Kidney epithelial cell (primary cell): ENCODE measurements at regions not wholly inside any gene's neighbourhood (a gene's known extent, or its start where the extent isn't known, plus 50 kb on each side); places are given as distances from the start of the nearest gene placed in this dataset.

Experiments
- DNase-seq: peaks from one replicate; pipeline ENCODE4 v3.0.0-alpha.2; 2010; ENCODE audit warnings: low read depth
- H3K27me3 ChIP-seq: 2 replicates; pipeline ENCODE4 v1.6.0; 2011; ENCODE audit warnings: low read length; ENCODE audit not compliant: control insufficient read depth, insufficient read depth
- H3K36me3 ChIP-seq: 2 replicates; pipeline ENCODE4 v1.5.1; 2011; ENCODE audit warnings: low read length; ENCODE audit not compliant: control insufficient read depth, insufficient read depth
- H3K4me3 ChIP-seq: 2 replicates; pipeline ENCODE4 v1.5.1; 2011; ENCODE audit warnings: low read depth, mild to moderate bottlenecking, control low read depth, low read length
- CTCF ChIP-seq: IDR thresholded peaks from 2 replicates; pipeline ENCODE4 v1.5.1; 2011; ENCODE audit warnings: mild to moderate bottlenecking, moderate library complexity, low read length, control low read depth, inconsistent platforms; ENCODE audit not compliant: insufficient read depth, poor library complexity, severe bottlenecking

GRCh38 chr12:31849090-31849687 is 110.0 kb upstream of the RESF1 start:
- DNase-seq, result no peak
- Histone ChIP-seq H3K27me3 (no peaks in the 10 kb centered on the region), H3K36me3 (no peaks in the 10 kb centered on the region)

GRCh38 chr12:31846405-31846804 is 112.8 kb upstream of the RESF1 start:
- DNase-seq, result no peak
- Histone ChIP-seq H3K36me3 (no peaks in the 10 kb centered on the region), H3K27me3 (no peaks in the 10 kb centered on the region), H3K4me3 (no peak overlapping the region)
- no peak for TF ChIP-seq CTCF

More at GRCh38 chr12:31849090-31849687, 110.0 kb upstream of the RESF1 start:
- TF ChIP-seq CTCF, result no peak
- no peak overlapping the region for H3K4me3 ChIP-seq

GRCh38 chr12:31845613-31846322 is 113.4 kb upstream of the RESF1 start:
- no peaks in the 10 kb centered on the region for H3K36me3 ChIP-seq
- H3K4me3 ChIP-seq, result no peak overlapping the region
- DNase-seq, result no peak
- no peak for TF ChIP-seq CTCF
- H3K27me3 ChIP-seq, result no peaks in the 10 kb centered on the region

GRCh38 chr12:31843398-31844095 is 114.7 kb upstream of the AMN1 start:
- no peak for DNase-seq
- Histone ChIP-seq H3K36me3 (no peaks in the 10 kb centered on the region), H3K27me3 (no peaks in the 10 kb centered on the region), H3K4me3 (no peak overlapping the region)
- no peak for TF ChIP-seq CTCF

- TF ChIP-seq CTCF, result no peak
- Histone ChIP-seq H3K27me3 (no peaks in the 10 kb centered on the region), H3K4me3 (no peak overlapping the region), H3K36me3 (no peaks in the 10 kb centered on the region)
- DNase-seq, result no peak
Measured at GRCh38 chr12:31837913-31838312, 109.1 kb upstream of the AMN1 start.
